SK-N-SH treated with all-trans-retinoic acid at 6 μM for 48 hours (cell line): ENCODE measurements at regions not wholly inside any gene's neighbourhood (a gene's known extent, or its start where the extent isn't known, plus 50 kb on each side); places are given as distances from the start of the nearest gene placed in this dataset.

ENCODE experiments used
- ARNTL ChIP-seq: fragments of 450-650 bp; formaldehyde crosslinking; IDR thresholded peaks from 2 replicates; pipeline ENCODE4 v1.5.0; 2020; ENCODE audit warnings: low read depth, mild to moderate bottlenecking, moderate library complexity, borderline replicate concordance
- BACH2 ChIP-seq: fragments of 250-450 bp; sonication (Bioruptor Pico); IDR thresholded peaks from 2 replicates; pipeline ENCODE4 v1.9.0; 2021; ENCODE audit warnings: mild to moderate bottlenecking, borderline replicate concordance
- CSRNP3 ChIP-seq: fragments of 250-450 bp; sonication (Bioruptor Pico); IDR thresholded peaks from 2 replicates; pipeline ENCODE4 v1.5.1; 2021; ENCODE audit warnings: mild to moderate bottlenecking, moderate library complexity
- POU6F1 ChIP-seq: fragments of 250-450 bp; sonication (Bioruptor Pico); IDR thresholded peaks from 2 replicates; pipeline ENCODE4 v1.8.0; 2021; ENCODE audit warnings: low read depth, mild to moderate bottlenecking, moderate library complexity, borderline replicate concordance
- PPARA ChIP-seq: fragments of 250-450 bp; sonication (Bioruptor Pico); IDR thresholded peaks from 2 replicates; pipeline ENCODE4 v1.5.0; 2020; ENCODE audit warnings: mild to moderate bottlenecking, borderline replicate concordance
- TSHZ2 ChIP-seq: fragments of 250-450 bp; sonication (Bioruptor Pico); IDR thresholded peaks from 2 replicates; pipeline ENCODE4 v1.5.0; 2020; ENCODE audit warnings: mild to moderate bottlenecking, moderate library complexity
- ZC3H10 ChIP-seq: fragments of 250-450 bp; sonication (Bioruptor Pico); IDR thresholded peaks from 2 replicates; pipeline ENCODE4 v1.5.1; 2021; ENCODE audit warnings: mild to moderate bottlenecking, moderate library complexity

- no peak for TF ChIP-seq TSHZ2
- no peak for TF ChIP-seq BACH2 (CRISPR knock-in tag)
- TF ChIP-seq POU6F1 (CRISPR knock-in tag): no peak
- no peak for TF ChIP-seq PPARA (CRISPR knock-in tag)
- no peak for TF ChIP-seq CSRNP3 (CRISPR knock-in tag)
- TF ChIP-seq ZC3H10: no peak
- no peak for TF ChIP-seq ARNTL (CRISPR knock-in tag)
These were observed 268.8 kb downstream of the TTC8 start for GRCh38 chr14:89093083-89093730.
